ENCODE measurements at regions not wholly inside any gene's neighbourhood (a gene's known extent, or its start where the extent isn't known, plus 50 kb on each side); places are given as distances from the start of the nearest gene placed in this dataset.

- TF ChIP-seq ETV5 (CRISPR knock-in tag; IDR thresholded peaks at IDR 0.05; ENCODE audit: low read depth), result no peak
- TF ChIP-seq ZNF121 (CRISPR knock-in tag; conservative IDR thresholded peaks at IDR 0.05), result no peak
- no peak for TF ChIP-seq NBN (IDR thresholded peaks at IDR 0.05; ENCODE audit: low read depth)
- TF ChIP-seq TCF7 (IDR thresholded peaks at IDR 0.05; ENCODE audit: borderline replicate concordance), result no peak
- no peak for TF ChIP-seq MCM7 (IDR thresholded peaks at IDR 0.05)
- TF ChIP-seq NR1H2 (CRISPR knock-in tag; IDR thresholded peaks at IDR 0.05), result no peak
- no peak for TF ChIP-seq TRIM24 (IDR thresholded peaks at IDR 0.05)
- no peak for TF ChIP-seq MYBL2 (IDR thresholded peaks at IDR 0.05; ENCODE audit: low read depth)
- TF ChIP-seq MYBL2 (CRISPR knock-in tag; IDR thresholded peaks at IDR 0.05; ENCODE audit: borderline replicate concordance), result no peak
- no peak for TF ChIP-seq NFRKB (IDR thresholded peaks at IDR 0.05; ENCODE audit: low read depth)
- no TSS peak for BruUV-seq (replicated peaks)
- intact Hi-C loops (cut with micrococcal nuclease) (loop anchor here (10.0 kb wide), 1 partner anchor 283 kb away; no protein-coding TSS in a partner anchor), in situ Hi-C loops (cut with MboI) (no loop called here)
- H3K9ac ChIP-seq (ENCODE audit: insufficient read depth in 1 of 2, low read depth in 2 of 2, low read length in 2 of 2), result no peak overlapping the region
- no peak for FAIRE-seq
- no peak for ATAC-seq
- H3K27me3 ChIP-seq (ENCODE audit: control insufficient read depth in 2 of 2, insufficient read depth in 2 of 2, low read length in 2 of 2), result peaks cover 9 to 16% of the 10 kb centered on the region in 2 experiments; a peak in 4 of 5 replicates
- H3K27ac ChIP-seq (ENCODE audit: extremely low read depth, low read depth, low read length), result no peak overlapping the region
- H4K20me1 ChIP-seq (replicated peaks; ENCODE audit: control insufficient read depth, insufficient read depth, low read length), result no peaks in the 10 kb centered on the region
- ChIA-PET POLR2A (no interaction called here), CTCF (ENCODE audit: low intra/inter-chr PET ratio) (interaction anchor here (0.6 kb wide), 1 partner anchor 40 kb away, joined by 3 read pairs; no protein-coding TSS in a partner anchor)
- no peak for DNase-seq (ENCODE audit: extremely low read depth in 1 of 4, low spot score in 3 of 4)
- H2AFZ ChIP-seq (ENCODE audit: low read depth, low read length), result no peak overlapping the region
- H3K4me1 ChIP-seq (replicated peaks in 1 of 2; ENCODE audit: control insufficient read depth in 2 of 2, insufficient read depth in 2 of 2, low read length in 2 of 2), result no peaks in the 10 kb centered on the region
- 2% methylated on average over 4 of the region's 4 CpGs for WGBS (ENCODE audit: insufficient coverage, low coverage, missing lambda C conversion rate)
- H3K36me3 ChIP-seq (ENCODE audit: control insufficient read depth, insufficient read depth, low read length), result no peaks in the 10 kb centered on the region
- H3K79me2 ChIP-seq (ENCODE audit: control insufficient read depth, insufficient read depth, low read length), result no peaks in the 10 kb centered on the region
- H3K4me2 ChIP-seq (ENCODE audit: insufficient read depth, low read length), result no peak overlapping the region
- no peaks in the 10 kb centered on the region for H3K9me3 ChIP-seq (replicated peaks; ENCODE audit: control insufficient read depth, insufficient read depth, low read depth, low read length)
- no peak overlapping the region for H3K4me3 ChIP-seq
- no peaks in the 10 kb centered on the region for H3K9me1 ChIP-seq (ENCODE audit: control insufficient read depth, insufficient read depth, low read length)
Measured at GRCh38 chr5:68747521-68747920, 346.3 kb upstream of the SLC30A5 start.

All from K562 (cell line).